SK-N-SH (cell line): ENCODE measurements at regions not wholly inside any gene's neighbourhood (a gene's known extent, or its start where the extent isn't known, plus 50 kb on each side); places are given as distances from the start of the nearest gene placed in this dataset.

ENCODE experiments used
- CTCF ChIA-PET: fragments of 300-600, 350-600 bp; formaldehyde crosslinking; extraction: SDS; loops from one replicate; lab custom pipeline; 2021; lab: Yijun Ruan, JAX
- POLR2A ChIA-PET: fragments of 350-600 bp; sonication (Branson Sonifier 250); formaldehyde crosslinking; extraction: SDS; loops from one replicate; lab custom pipeline; 2020; ENCODE audit warnings: antibody characterized with exemption, inconsistent platforms; lab: Yijun Ruan, JAX
- DNase-seq: peaks from one replicate; pipeline ENCODE4 v3.0.0; 2012
- H2AFZ ChIP-seq: fragments of 200-600 bp; sonication (generic); 2 replicates; pipeline ENCODE4 v1.8.1; 2016; ENCODE audit warnings: antibody characterized with exemption, mild to moderate bottlenecking, low read depth
- H3F3A ChIP-seq: fragments of 200-600 bp; sonication (generic); replicated peaks from 2 replicates; pipeline ENCODE3; 2016; ENCODE audit warnings: antibody characterized with exemption, mild to moderate bottlenecking; ENCODE audit not compliant: insufficient read depth
- H3K27ac ChIP-seq, 2 experiments: fragments of 200-500 bp in 1 of 2; fragments of 200-600 bp in 1 of 2; sonication (Bioruptor generic) in 1 of 2; sonication (generic), shearing (Covaris generic) in 1 of 2; 2 replicates each; pipeline versions ENCODE4 v1.5.1 to v1.6.1; 2014 to 2016; ENCODE audit warnings: low read depth in 2 of 2, inconsistent platforms in 1 of 2, low read length in 1 of 2, mild to moderate bottlenecking in 1 of 2, mixed read lengths in 1 of 2
- H3K27me3 ChIP-seq: fragments of 200-600 bp; sonication (generic), shearing (Covaris generic); 2 replicates; pipeline ENCODE4 v1.6.1; 2016; ENCODE audit warnings: mixed run types; ENCODE audit not compliant: insufficient read depth
- H3K36me3 ChIP-seq, 2 experiments: fragments of 200-500 bp in 1 of 2; fragments of 200-600 bp in 1 of 2; sonication (Bioruptor generic) in 1 of 2; sonication (generic) in 1 of 2; replicated peaks in 1 of 2; 2 replicates each; pipeline versions ENCODE3 to v1.5.1; 2014 to 2016; ENCODE audit warnings: low read length in 1 of 2, mild to moderate bottlenecking in 1 of 2; ENCODE audit not compliant: insufficient read depth in 2 of 2, control insufficient read depth in 1 of 2
- H3K4me1 ChIP-seq, 2 experiments: fragments of 200-500 bp in 1 of 2; fragments of 200-600 bp in 1 of 2; sonication (Bioruptor generic) in 1 of 2; sonication (generic), shearing (Covaris generic) in 1 of 2; 2 replicates each; pipeline versions ENCODE4 v1.5.1 to v1.6.1; 2014 to 2016; ENCODE audit warnings: low read depth in 1 of 2, low read length in 1 of 2, mixed run types in 1 of 2; ENCODE audit not compliant: insufficient read depth in 2 of 2, control insufficient read depth in 1 of 2
- H3K4me2 ChIP-seq: fragments of 200-600 bp; sonication (generic), shearing (Covaris generic); 2 replicates; pipeline ENCODE4 v1.6.1; 2017; ENCODE audit warnings: mixed run types
- H3K4me3 ChIP-seq, 2 experiments: fragments of 200-500 bp in 1 of 2; fragments of 200-600 bp in 1 of 2; sonication (Bioruptor generic) in 1 of 2; sonication (generic), shearing (Covaris generic) in 1 of 2; 2 replicates each; pipeline versions ENCODE4 v1.5.1 to v1.8.1; 2014 to 2016; ENCODE audit warnings: low read depth in 2 of 2, inconsistent platforms in 1 of 2, low read length in 1 of 2, mild to moderate bottlenecking in 1 of 2, mixed read lengths in 1 of 2, moderate library complexity in 1 of 2
- H3K79me2 ChIP-seq: fragments of 200-600 bp; sonication (generic); 2 replicates; pipeline ENCODE4 v1.8.1; 2017; ENCODE audit warnings: mild to moderate bottlenecking; ENCODE audit not compliant: insufficient read depth
- H3K9ac ChIP-seq: fragments of 200-600 bp; sonication (generic); 2 replicates; pipeline ENCODE4 v1.6.1; 2017; ENCODE audit warnings: mixed run types
- H3K9me2 ChIP-seq: fragments of 200-600 bp; sonication (generic); 2 replicates; pipeline ENCODE4 v1.6.1; 2017; ENCODE audit warnings: mixed run types
- H3K9me3 ChIP-seq: fragments of 200-600 bp; sonication (generic); 2 replicates; pipeline ENCODE4 v1.6.1; 2017; ENCODE audit warnings: mixed run types, mild to moderate bottlenecking, moderate library complexity
- H4K20me1 ChIP-seq: fragments of 200-600 bp; sonication (generic); 2 replicates; pipeline ENCODE4 v1.6.1; 2017; ENCODE audit warnings: mild to moderate bottlenecking, mixed run types; ENCODE audit not compliant: insufficient read depth
- ELF1 ChIP-seq: IDR thresholded peaks from 2 replicates; pipeline ENCODE4 v1.4.0; 2012
- EP300 ChIP-seq, 2 experiments: IDR thresholded peaks; 2 replicates each; pipeline versions ENCODE4 v1.4.0 to v1.6.1; 2012; ENCODE audit warnings: borderline replicate concordance in 1 of 2, low read depth in 1 of 2, low read length in 1 of 2
- EZH2phosphoT487 ChIP-seq: fragments of 200-600 bp; sonication (generic); IDR thresholded peaks from 2 replicates; pipeline ENCODE4 v1.6.1; 2017; ENCODE audit warnings: low read depth, mixed run types, mild to moderate bottlenecking, antibody characterized with exemption, moderate library complexity, borderline replicate concordance
- FOSL2 ChIP-seq: IDR thresholded peaks from 2 replicates; pipeline ENCODE4 v1.4.0; 2012; ENCODE audit warnings: low read depth, mild to moderate bottlenecking, moderate library complexity, borderline replicate concordance
- FOXJ3 ChIP-seq: sonication (generic); formaldehyde crosslinking; IDR thresholded peaks from 2 replicates; pipeline ENCODE4 v1.5.1; 2020; ENCODE audit warnings: mild to moderate bottlenecking, missing genetic modification reagents
- FOXM1 ChIP-seq: IDR thresholded peaks from 2 replicates; pipeline ENCODE4 v1.4.0; 2012; ENCODE audit warnings: low read depth, mild to moderate bottlenecking
- GABPA ChIP-seq: IDR thresholded peaks from 2 replicates; pipeline ENCODE4 v1.4.0; 2012; ENCODE audit warnings: low read depth, mild to moderate bottlenecking
- IRF3 ChIP-seq: fragments of 150-350 bp; IDR thresholded peaks from 2 replicates; pipeline ENCODE4 v1.6.1; 2016; ENCODE audit warnings: mild to moderate bottlenecking, low read depth, low read length
- MAX ChIP-seq: IDR thresholded peaks from 2 replicates; pipeline ENCODE4 v1.4.0; 2012; ENCODE audit warnings: low read depth
- MEF2A ChIP-seq: IDR thresholded peaks from 2 replicates; pipeline ENCODE4 v1.4.0; 2012; ENCODE audit warnings: low read depth, borderline replicate concordance
- NFIC ChIP-seq: IDR thresholded peaks from 2 replicates; pipeline ENCODE4 v1.4.0; 2012; ENCODE audit warnings: borderline replicate concordance
- RCOR1 ChIP-seq: fragments of 150-350 bp; IDR thresholded peaks from 2 replicates; pipeline ENCODE4 v1.6.1; 2017; ENCODE audit warnings: antibody characterized with exemption, low read length
- RXRA ChIP-seq: IDR thresholded peaks from 2 replicates; pipeline ENCODE4 v1.4.0; 2012; ENCODE audit warnings: low read depth, mild to moderate bottlenecking, borderline replicate concordance
- SIN3A ChIP-seq: IDR thresholded peaks from 2 replicates; pipeline ENCODE4 v1.6.1; 2012; ENCODE audit warnings: low read depth, mild to moderate bottlenecking, low read length, moderate library complexity, borderline replicate concordance
- SMC3 ChIP-seq: IDR thresholded peaks from 2 replicates; pipeline ENCODE4 v1.6.1; 2012; ENCODE audit warnings: low read depth, low read length, improper control_type of control experiment
- TCF12 ChIP-seq: IDR thresholded peaks from 2 replicates; pipeline ENCODE4 v1.4.0; 2012
- TEAD4 ChIP-seq: IDR thresholded peaks from 2 replicates; pipeline ENCODE4 v1.4.0; 2012; ENCODE audit warnings: mild to moderate bottlenecking, borderline replicate concordance; ENCODE audit not compliant: insufficient read depth
- USF2 ChIP-seq: fragments of 150-350 bp; IDR thresholded peaks from 2 replicates; pipeline ENCODE4 v1.6.1; 2017; ENCODE audit warnings: antibody characterized with exemption, low read length, low read depth, borderline replicate concordance
- WGBS: methylation state at CpG from one replicate; pipeline ENCODE4 v1.1.6; 2017; ENCODE audit warnings: low lambda C conversion rate; 5-methylcytosine and 5-hydroxymethylcytosine counted together
- TF ChIP-seq, protein P1 (sequence below): IDR thresholded peaks from 2 replicates; pipeline ENCODE4 v1.4.0; 2012; ENCODE audit warnings: low read depth, borderline replicate concordance

GRCh38 chr14:81638656-81639280 is 105.1 kb upstream of the SEL1L start:
- H3K27me3 ChIP-seq, result no peaks in the 10 kb centered on the region
- no peaks in the 10 kb centered on the region for H4K20me1 ChIP-seq
- H3K4me1 ChIP-seq, result no peaks in the 10 kb centered on the region
- no peaks in the 10 kb centered on the region for H3F3A ChIP-seq
- H3K27ac ChIP-seq, result no peak overlapping the region
- ChIA-PET POLR2A (no interaction called here), CTCF (interaction anchor here (1.3 to 1.8 kb wide), 3 partner anchors 11 to 72 kb away, joined by 3 to 4 read pairs (median 4); no protein-coding TSS in a partner anchor)
- DNase-seq, result no peak
- H3K36me3 ChIP-seq, result no peaks in the 10 kb centered on the region
- H3K9me3 ChIP-seq, result no peaks in the 10 kb centered on the region
- H3K79me2 ChIP-seq, result no peaks in the 10 kb centered on the region
- H3K9ac ChIP-seq, result no peak overlapping the region
- TF ChIP-seq RXRA (no peak), SIN3A (no peak), USF2 (no peak), EP300 (IDR thresholded peaks at IDR 0.05; ENCODE audit: borderline replicate concordance in 1 of 2, low read depth in 1 of 2, low read length in 1 of 2) (no peak), MEF2A (no peak), MAX (no peak), IRF3 (no peak), RCOR1 (no peak), TCF12 (no peak)
- H3K9me2 ChIP-seq, result no peaks in the 10 kb centered on the region
- no peak overlapping the region for H3K4me3 ChIP-seq
- no peak overlapping the region for H2AFZ ChIP-seq
- 32% methylated on average over 3 of the region's 3 CpGs for WGBS
- no peak overlapping the region for H3K4me2 ChIP-seq

- no peak overlapping the region for H2AFZ ChIP-seq
- H3K27me3 ChIP-seq, result no peaks in the 10 kb centered on the region
- no peak overlapping the region for H3K4me3 ChIP-seq
- no peaks in the 10 kb centered on the region for H3K36me3 ChIP-seq
- no peak for TF ChIP-seq NFIC
- no peak for TF ChIP-seq EZH2phosphoT487
- no peak for TF ChIP-seq IRF3
- TF ChIP-seq TEAD4, result no peak
- no peak for TF ChIP-seq RCOR1
- no peak for TF ChIP-seq FOXJ3 (CRISPR knock-in tag)
- TF ChIP-seq ELF1, result no peak
- TF ChIP-seq FOXM1, result no peak
- no peak for TF ChIP-seq FOSL2
- TF ChIP-seq USF2, result no peak
- no peak for TF ChIP-seq SMC3
- TF ChIP-seq SIN3A, result no peak
- TF ChIP-seq, protein P1, sequence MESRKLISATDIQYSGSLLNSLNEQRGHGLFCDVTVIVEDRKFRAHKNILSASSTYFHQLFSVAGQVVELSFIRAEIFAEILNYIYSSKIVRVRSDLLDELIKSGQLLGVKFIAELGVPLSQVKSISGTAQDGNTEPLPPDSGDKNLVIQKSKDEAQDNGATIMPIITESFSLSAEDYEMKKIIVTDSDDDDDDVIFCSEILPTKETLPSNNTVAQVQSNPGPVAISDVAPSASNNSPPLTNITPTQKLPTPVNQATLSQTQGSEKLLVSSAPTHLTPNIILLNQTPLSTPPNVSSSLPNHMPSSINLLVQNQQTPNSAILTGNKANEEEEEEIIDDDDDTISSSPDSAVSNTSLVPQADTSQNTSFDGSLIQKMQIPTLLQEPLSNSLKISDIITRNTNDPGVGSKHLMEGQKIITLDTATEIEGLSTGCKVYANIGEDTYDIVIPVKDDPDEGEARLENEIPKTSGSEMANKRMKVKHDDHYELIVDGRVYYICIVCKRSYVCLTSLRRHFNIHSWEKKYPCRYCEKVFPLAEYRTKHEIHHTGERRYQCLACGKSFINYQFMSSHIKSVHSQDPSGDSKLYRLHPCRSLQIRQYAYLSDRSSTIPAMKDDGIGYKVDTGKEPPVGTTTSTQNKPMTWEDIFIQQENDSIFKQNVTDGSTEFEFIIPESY, result no peak
- no peak for TF ChIP-seq RXRA
- no peak for TF ChIP-seq GABPA
- no peaks in the 10 kb centered on the region for H3K79me2 ChIP-seq
- H3K4me2 ChIP-seq, result no peak overlapping the region
- no peaks in the 10 kb centered on the region for H3K9me3 ChIP-seq
- no peaks in the 10 kb centered on the region for H3K4me1 ChIP-seq
- DNase-seq, result no peak
- ChIA-PET POLR2A (no interaction called here), CTCF (no interaction called here)
- WGBS, result 6% methylated on average over 2 of the region's 2 CpGs
- H3K9ac ChIP-seq, result no peak overlapping the region
- H3F3A ChIP-seq, result no peaks in the 10 kb centered on the region
- no peaks in the 10 kb centered on the region for H4K20me1 ChIP-seq
- H3K9me2 ChIP-seq, result no peaks in the 10 kb centered on the region
- no peak overlapping the region for H3K27ac ChIP-seq
Observed at GRCh38 chr14:81653626-81654025, 120.0 kb upstream of the SEL1L start.
